K562 (cell line): ENCODE measurements at regions not wholly inside any gene's neighbourhood (a gene's known extent, or its start where the extent isn't known, plus 50 kb on each side); places are given as distances from the start of the nearest gene placed in this dataset.

ENCODE experiments used
- EP300 ChIP-seq: IDR thresholded peaks from 2 replicates; pipeline ENCODE4 v1.6.1; 2012; ENCODE audit warnings: low read length, improper control_type of control experiment
- HBP1 ChIP-seq: fragments of 450-650 bp; formaldehyde crosslinking; IDR thresholded peaks from 2 replicates; pipeline ENCODE4 v1.4.0; 2022; ENCODE audit warnings: missing genetic modification characterization
- HNRNPLL ChIP-seq: fragments of 200-400 bp; formaldehyde crosslinking; IDR thresholded peaks from 2 replicates; pipeline ENCODE4 v1.6.1; 2017; ENCODE audit warnings: low read length, low read depth, mild to moderate bottlenecking; ENCODE audit not compliant: poor library complexity, severe bottlenecking
- MEIS2 ChIP-seq: fragments of 450-650 bp; IDR thresholded peaks from 2 replicates; pipeline ENCODE4 v1.6.1; 2014; ENCODE audit warnings: mild to moderate bottlenecking; ENCODE audit not compliant: partially characterized antibody
- PTRF ChIP-seq: fragments of 450-650 bp; IDR thresholded peaks from 2 replicates; pipeline ENCODE4 v1.6.1; 2016; ENCODE audit warnings: mild to moderate bottlenecking, missing genetic modification characterization, missing compliant biosample characterization
- ZNF347 ChIP-seq: fragments of 450-650 bp; formaldehyde crosslinking; IDR thresholded peaks from 2 replicates; pipeline ENCODE4 v1.4.0; 2020; ENCODE audit warnings: low read depth, mild to moderate bottlenecking, moderate library complexity
- ZNF609 ChIP-seq: sonication (generic); formaldehyde crosslinking; IDR thresholded peaks from 2 replicates; pipeline ENCODE4 v1.8.1; 2023; ENCODE audit warnings: missing genetic modification reagents, mild to moderate bottlenecking, borderline replicate concordance

GRCh38 chr3:168802766-168803165, 707.0 kb upstream of the GOLIM4 start (continued):
- TF ChIP-seq HBP1 (no peak), MEIS2 (no peak), HNRNPLL (no peak), PTRF (tag) (no peak), ZNF609 (CRISPR knock-in tag) (no peak), EP300 (no peak), ZNF347 (CRISPR knock-in tag) (no peak)
